Natural killer cell (primary cell): ENCODE measurements at regions not wholly inside any gene's neighbourhood (a gene's known extent, or its start where the extent isn't known, plus 50 kb on each side); places are given as distances from the start of the nearest gene placed in this dataset.

Experiments
- ATAC-seq, 3 donors: fragments of 150-1000 bp in 2 of 3; fragments of 200-7000 bp in 1 of 3; cut with Tn5 transposase; 1 replicate in 1 of 3; 2 replicates in 2 of 3; pipeline ENCODE4 v1.10.0; 2021; ENCODE audit warnings: mild to moderate bottlenecking in 2 of 3, moderate library complexity in 2 of 3
- DNase-seq, 2 donors: peaks; one replicate each; pipeline versions ENCODE4 v3.0.0 to v3.0.0-alpha.2; 2013 to 2021; ENCODE audit warnings: mixed read lengths in 1 of 2
- H3K27ac ChIP-seq: one replicate; pipeline ENCODE4 v1.5.1; 2013; ENCODE audit warnings: mild to moderate bottlenecking, low read length
- H3K27me3 ChIP-seq: one replicate; pipeline ENCODE4 v1.6.1; 2013; ENCODE audit warnings: low read length; ENCODE audit not compliant: control insufficient read depth, insufficient read depth
- H3K36me3 ChIP-seq: one replicate; pipeline ENCODE4 v1.6.1; 2013; ENCODE audit warnings: low read length; ENCODE audit not compliant: control insufficient read depth, insufficient read depth
- H3K4me1 ChIP-seq: one replicate; pipeline ENCODE4 v1.6.1; 2013; ENCODE audit warnings: low read length; ENCODE audit not compliant: control insufficient read depth, insufficient read depth
- H3K4me3 ChIP-seq: one replicate; pipeline ENCODE4 v1.5.1; 2013; ENCODE audit warnings: low read length
- H3K9me3 ChIP-seq: one replicate; pipeline ENCODE4 v1.6.1; 2013; ENCODE audit warnings: low read length; ENCODE audit not compliant: control insufficient read depth, insufficient read depth
- H3K27ac Mint-ChIP-seq, 2 donors: one replicate each; pipeline ENCODE4 v1.8.0; 2022; ENCODE audit warnings: mild to moderate bottlenecking in 2 of 2, mixed read lengths in 2 of 2, moderate library complexity in 1 of 2
- H3K27me3 Mint-ChIP-seq, 2 donors: one replicate each; pipeline ENCODE4 v1.8.0; 2022; ENCODE audit warnings: low read depth in 2 of 2, mixed read lengths in 2 of 2
- H3K36me3 Mint-ChIP-seq: one replicate; pipeline ENCODE4 v1.8.0; 2022; ENCODE audit warnings: mixed read lengths
- H3K4me1 Mint-ChIP-seq, 2 donors: one replicate each; pipeline ENCODE4 v1.8.0; 2022; ENCODE audit warnings: mixed read lengths in 2 of 2
- H3K4me3 Mint-ChIP-seq: one replicate; pipeline ENCODE4 v1.8.0; 2022; ENCODE audit warnings: mild to moderate bottlenecking, moderate library complexity, mixed read lengths
- H3K9me3 Mint-ChIP-seq, 2 donors: one replicate each; pipeline ENCODE4 v1.8.0; 2022; ENCODE audit warnings: mixed read lengths in 2 of 2
- WGBS: methylation state at CpG from one replicate; pipeline ENCODE4 v1.1.7; 2013; ENCODE audit warnings: missing lambda C conversion rate; ENCODE audit not compliant: insufficient coverage; 5-methylcytosine and 5-hydroxymethylcytosine counted together
- intact Hi-C: fragments of 100-400 bp; cut with micrococcal nuclease; formaldehyde crosslinking; loops from one replicate; pipeline ENCODE4 v1.14.2; 2022
- TF ChIP-seq, protein P1 (sequence below): fragments of 200-600 bp; IDR thresholded peaks from one replicate; pipeline ENCODE4 v1.8.0; 2022; ENCODE audit warnings: antibody characterized with exemption

- Mint-ChIP-seq H3K9me3 (peaks cover 9 to 13% of the 10 kb centered on the region in 2 donors), H3K27me3 (no peaks in the 10 kb centered on the region), H3K27ac (no peak overlapping the region), H3K36me3 (no peaks in the 10 kb centered on the region), H3K4me3 (no peak overlapping the region), H3K4me1 (no peaks in the 10 kb centered on the region)
- Histone ChIP-seq H3K4me3 (no peak overlapping the region), H3K36me3 (no peaks in the 10 kb centered on the region), H3K9me3 (no peaks in the 10 kb centered on the region), H3K27me3 (no peaks in the 10 kb centered on the region), H3K4me1 (no peaks in the 10 kb centered on the region), H3K27ac (no peak overlapping the region)
- intact Hi-C loops: no loop called here
- TF ChIP-seq, protein P1, sequence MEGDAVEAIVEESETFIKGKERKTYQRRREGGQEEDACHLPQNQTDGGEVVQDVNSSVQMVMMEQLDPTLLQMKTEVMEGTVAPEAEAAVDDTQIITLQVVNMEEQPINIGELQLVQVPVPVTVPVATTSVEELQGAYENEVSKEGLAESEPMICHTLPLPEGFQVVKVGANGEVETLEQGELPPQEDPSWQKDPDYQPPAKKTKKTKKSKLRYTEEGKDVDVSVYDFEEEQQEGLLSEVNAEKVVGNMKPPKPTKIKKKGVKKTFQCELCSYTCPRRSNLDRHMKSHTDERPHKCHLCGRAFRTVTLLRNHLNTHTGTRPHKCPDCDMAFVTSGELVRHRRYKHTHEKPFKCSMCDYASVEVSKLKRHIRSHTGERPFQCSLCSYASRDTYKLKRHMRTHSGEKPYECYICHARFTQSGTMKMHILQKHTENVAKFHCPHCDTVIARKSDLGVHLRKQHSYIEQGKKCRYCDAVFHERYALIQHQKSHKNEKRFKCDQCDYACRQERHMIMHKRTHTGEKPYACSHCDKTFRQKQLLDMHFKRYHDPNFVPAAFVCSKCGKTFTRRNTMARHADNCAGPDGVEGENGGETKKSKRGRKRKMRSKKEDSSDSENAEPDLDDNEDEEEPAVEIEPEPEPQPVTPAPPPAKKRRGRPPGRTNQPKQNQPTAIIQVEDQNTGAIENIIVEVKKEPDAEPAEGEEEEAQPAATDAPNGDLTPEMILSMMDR: no peak
- 91% methylated on average over 5 of the region's 5 CpGs for WGBS
- no peak for ATAC-seq
- DNase-seq: no peak
Observed at GRCh38 chr6:22789315-22789714, 219.9 kb downstream of the HDGFL1 start.

- Mint-ChIP-seq H3K27ac (no peak overlapping the region), H3K4me1 (no peaks in the 10 kb centered on the region)
Observed at GRCh38 chr6:22794844-22795243, 225.5 kb downstream of the HDGFL1 start.

GRCh38 chr6:22800451-22800850 lies 231.1 kb downstream of the HDGFL1 start:
- Mint-ChIP-seq H3K9me3 (peaks cover 13 to 25% of the 10 kb centered on the region in 2 donors), H3K4me3 (no peak overlapping the region), H3K36me3 (peaks cover 9% of the 10 kb centered on the region), H3K27me3 (no peaks in the 10 kb centered on the region), H3K4me1 (no peaks in the 10 kb centered on the region), H3K27ac (no peak overlapping the region)
- Histone ChIP-seq H3K27me3 (no peaks in the 10 kb centered on the region), H3K4me3 (no peak overlapping the region), H3K36me3 (no peaks in the 10 kb centered on the region), H3K4me1 (no peaks in the 10 kb centered on the region), H3K9me3 (no peaks in the 10 kb centered on the region), H3K27ac (no peak overlapping the region)
- TF ChIP-seq, protein P1: no peak
- intact Hi-C loops: no loop called here
- ATAC-seq (no peak), DNase-seq (no peak)
- WGBS: 96% methylated on average over 1 of the region's 1 CpG

More at GRCh38 chr6:22794844-22795243, 225.5 kb downstream of the HDGFL1 start:
- Mint-ChIP-seq H3K4me3 (no peak overlapping the region), H3K36me3 (peaks cover 9% of the 10 kb centered on the region), H3K27me3 (no peaks in the 10 kb centered on the region), H3K9me3 (peaks cover 10 to 25% of the 10 kb centered on the region in 2 donors)
- H3K27ac ChIP-seq: no peak overlapping the region
- DNase-seq (no peak), ATAC-seq (no peak)
- intact Hi-C loops: no loop called here
- no peaks in the 10 kb centered on the region for H3K4me1 ChIP-seq
- WGBS: 87% methylated on average over 1 of the region's 1 CpG
- H3K36me3 ChIP-seq: no peaks in the 10 kb centered on the region
- TF ChIP-seq, protein P1: no peak
- H3K4me3 ChIP-seq: no peak overlapping the region
- H3K9me3 ChIP-seq: no peaks in the 10 kb centered on the region
- no peaks in the 10 kb centered on the region for H3K27me3 ChIP-seq

- Histone ChIP-seq H3K27me3 (no peaks in the 10 kb centered on the region), H3K9me3 (no peaks in the 10 kb centered on the region), H3K36me3 (no peaks in the 10 kb centered on the region), H3K4me3 (no peak overlapping the region), H3K27ac (no peak overlapping the region), H3K4me1 (no peaks in the 10 kb centered on the region)
- Mint-ChIP-seq H3K36me3 (peaks cover 7% of the 10 kb centered on the region), H3K9me3 (peaks cover 11 to 20% of the 10 kb centered on the region in 2 donors), H3K27me3 (no peaks in the 10 kb centered on the region), H3K4me1 (no peaks in the 10 kb centered on the region), H3K4me3 (no peak overlapping the region), H3K27ac (no peak overlapping the region)
- TF ChIP-seq, protein P1: no peak
- intact Hi-C loops: no loop called here
- 87% methylated on average over 2 of the region's 2 CpGs for WGBS
- ATAC-seq (no peak), DNase-seq (no peak)
Observed at GRCh38 chr6:22801831-22802230, 232.5 kb downstream of the HDGFL1 start.
